GM18519 (cell line): ENCODE measurements at regions not wholly inside any gene's neighbourhood (a gene's known extent, or its start where the extent isn't known, plus 50 kb on each side); places are given as distances from the start of the nearest gene placed in this dataset.
"Not testable (repeated sequence)": the region's sequence is repeated elsewhere in the genome, so short reads cannot be mapped to it uniquely, and the experiment has no call there.

Source experiments
- ATAC-seq: cut with Tn5 transposase; IDR thresholded peaks from one replicate; pipeline ENCODE4 v1.9.1; 2021; ENCODE audit warnings: mild to moderate bottlenecking, moderate library complexity; ENCODE audit not compliant: unreplicated experiment, low FRiP score

- no peak for ATAC-seq
These were observed 58.7 kb downstream of the EDN1 start for GRCh38 chr6:12348530-12349511.

- no peak for ATAC-seq
These were observed 60.5 kb downstream of the EDN1 start for GRCh38 chr6:12350644-12351170.

GRCh38 chr6:12351672-12352071 is 61.5 kb downstream of the EDN1 start:
- no peak for ATAC-seq

GRCh38 chr6:12353731-12354130 is 63.6 kb downstream of the EDN1 start:
- no peak for ATAC-seq

- ATAC-seq, result no peak
These were observed 64.3 kb downstream of the EDN1 start for GRCh38 chr6:12354499-12354898.

DNA sequence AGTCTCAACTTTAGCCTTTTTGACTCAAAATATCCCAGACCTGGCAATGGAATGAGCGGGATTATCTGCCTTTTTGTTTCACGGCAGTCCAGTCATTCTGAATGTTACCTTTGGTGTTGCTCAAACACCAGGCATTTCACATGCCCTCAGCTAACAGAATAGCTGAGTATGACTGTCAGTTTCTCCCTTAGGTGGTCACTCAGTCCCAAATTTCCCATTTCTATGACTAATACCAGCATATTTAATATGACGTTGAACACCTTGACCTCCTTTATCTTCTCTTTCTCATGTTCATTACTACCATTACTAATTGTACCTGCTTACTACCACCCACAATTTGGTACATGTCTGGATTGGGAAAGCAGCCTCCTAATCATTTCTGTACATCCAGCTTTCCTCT is 65.2 kb downstream of the EDN1 start:
- no peak for ATAC-seq

DNA sequence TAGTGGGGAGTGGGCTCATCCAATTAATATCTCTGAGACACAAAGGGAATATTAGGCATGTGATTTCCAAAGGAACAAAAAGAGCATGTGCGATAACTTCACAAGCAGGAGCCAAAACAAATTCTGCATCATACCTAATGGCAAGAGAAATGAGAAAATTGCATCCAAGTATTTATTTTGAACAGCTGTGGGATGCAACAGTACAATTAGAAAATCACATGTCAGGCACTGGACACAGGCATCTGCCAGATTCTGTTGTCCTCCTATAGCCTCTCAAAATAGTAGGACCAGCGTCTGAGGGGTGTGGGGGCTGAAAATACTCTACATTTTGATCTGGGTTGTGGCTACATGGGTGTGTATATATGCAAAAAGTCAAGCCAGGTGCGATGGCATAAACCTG is 66.3 kb downstream of the EDN1 start:
- ATAC-seq, result no peak

GRCh38 chr6:12356983-12357972 is 67.1 kb downstream of the EDN1 start:
- ATAC-seq, result peak; percentile 49

DNA sequence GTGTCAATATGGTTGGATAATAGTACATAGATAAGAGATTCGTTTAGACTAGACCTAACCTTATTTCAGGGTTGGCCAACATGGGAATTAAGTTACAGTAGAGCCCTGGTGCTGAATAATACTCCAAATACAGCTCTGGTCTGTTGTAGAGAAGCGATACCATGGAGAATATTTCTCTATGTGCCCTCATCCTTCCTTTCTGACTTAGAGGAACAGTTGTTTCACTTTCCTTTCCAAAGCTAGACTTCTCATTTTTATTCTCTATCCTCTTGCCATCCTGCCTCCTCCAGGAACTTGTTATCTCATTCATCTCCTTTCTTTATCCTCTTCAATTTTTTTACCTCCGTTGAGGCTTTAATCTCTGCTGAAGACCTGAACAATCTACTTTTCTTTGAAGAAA is 68.9 kb downstream of the EDN1 start:
- ATAC-seq, result no peak

- no peak for ATAC-seq
These were observed 71.0 kb downstream of the EDN1 start for GRCh38 chr6:12361042-12361765.

DNA sequence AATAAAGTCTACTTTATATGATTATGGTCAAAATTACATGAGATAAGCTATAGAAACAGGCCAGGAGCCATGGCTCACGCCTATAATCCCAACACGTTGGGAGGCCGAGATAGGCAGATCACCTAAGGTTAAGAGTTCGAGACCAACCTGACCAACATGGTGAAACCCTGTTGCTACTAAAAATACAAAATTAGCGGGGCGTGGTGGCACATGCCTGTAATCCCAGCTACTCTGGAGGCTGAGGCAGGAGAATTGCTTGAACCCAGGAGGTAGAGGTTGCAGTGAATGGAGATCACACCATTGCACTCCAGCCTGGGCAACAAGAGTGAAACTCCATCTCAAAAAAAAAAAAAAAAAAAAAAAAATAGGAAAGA is 73.1 kb downstream of the EDN1 start:
- ATAC-seq, result not testable (repeated sequence)

GRCh38 chr6:12363651-12364381 is 73.7 kb downstream of the EDN1 start:
- no peak for ATAC-seq

DNA sequence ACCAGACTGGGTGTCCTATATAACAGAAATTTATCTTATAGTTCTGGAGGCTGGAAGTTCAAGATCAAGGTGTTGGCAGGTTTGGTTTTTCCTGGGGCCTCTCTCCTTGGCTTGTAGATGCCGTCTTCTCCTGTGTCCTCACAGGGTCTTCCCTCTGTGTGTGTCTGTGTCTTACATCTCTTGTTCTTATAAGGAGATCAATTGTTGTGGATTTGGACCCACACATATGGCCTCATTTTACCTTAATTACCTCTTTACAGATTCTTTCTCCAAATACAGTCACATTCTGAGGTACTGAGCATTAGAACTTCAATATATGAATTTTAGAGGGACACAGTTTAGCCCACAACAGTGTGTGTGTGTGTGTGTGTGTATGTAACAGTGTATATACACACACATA is 74.5 kb downstream of the EDN1 start:
- ATAC-seq, result no peak

DNA sequence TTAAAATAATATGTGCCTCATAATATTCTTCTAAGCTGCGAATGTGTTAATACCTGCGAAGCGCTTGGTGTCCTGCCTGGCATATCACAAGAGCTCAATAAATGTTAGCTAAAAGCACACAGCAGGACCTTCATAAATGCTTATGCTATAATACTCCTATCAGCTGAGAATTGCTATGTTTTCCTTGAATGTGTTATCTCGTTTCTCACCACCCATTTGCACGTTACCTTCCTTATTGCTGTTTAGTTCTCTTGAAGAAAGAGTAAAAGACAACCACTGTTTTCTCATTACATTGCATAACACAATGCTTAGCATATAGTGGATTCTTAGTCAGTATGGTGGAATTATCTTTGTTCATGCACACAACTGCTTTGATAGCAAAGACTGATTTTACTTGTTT is 76.6 kb downstream of the EDN1 start:
- ATAC-seq, result no peak

GRCh38 chr6:12367412-12367811 is 77.3 kb downstream of the EDN1 start:
- no peak for ATAC-seq

GRCh38 chr6:12369355-12369754 is 79.2 kb downstream of the EDN1 start:
- no peak for ATAC-seq

DNA sequence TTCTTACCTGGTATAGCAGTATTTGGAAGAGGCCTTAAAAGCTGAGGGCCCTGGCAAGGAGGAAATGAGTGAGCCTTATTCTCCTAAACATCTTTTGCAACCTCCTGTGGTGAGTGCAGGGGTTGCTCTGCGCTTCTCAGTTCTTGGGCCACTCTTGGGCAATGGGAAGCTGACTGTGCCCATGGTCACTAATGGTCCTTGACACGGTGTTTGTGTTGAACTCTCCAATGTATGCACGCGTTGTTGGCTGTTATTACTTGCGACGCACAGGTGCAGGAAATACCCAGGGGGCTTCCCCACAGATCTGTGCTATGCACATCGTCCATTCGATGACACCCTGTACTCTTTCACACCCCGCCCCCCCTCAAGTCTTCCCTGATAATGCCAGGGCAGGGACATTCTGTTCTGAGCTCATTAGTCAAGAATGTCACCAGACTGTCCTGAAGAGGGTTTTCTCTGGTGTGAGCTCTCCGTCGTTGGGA is 79.7 kb downstream of the EDN1 start:
- peak; percentile 37 for ATAC-seq

GRCh38 chr6:12371151-12371550 is 81.0 kb downstream of the EDN1 start:
- ATAC-seq, result no peak

- ATAC-seq, result no peak
These were observed 81.5 kb downstream of the EDN1 start for GRCh38 chr6:12371641-12372146.
